ENCODE measurements at regions not wholly inside any gene's neighbourhood (a gene's known extent, or its start where the extent isn't known, plus 50 kb on each side); places are given as distances from the start of the nearest gene placed in this dataset.

DNA sequence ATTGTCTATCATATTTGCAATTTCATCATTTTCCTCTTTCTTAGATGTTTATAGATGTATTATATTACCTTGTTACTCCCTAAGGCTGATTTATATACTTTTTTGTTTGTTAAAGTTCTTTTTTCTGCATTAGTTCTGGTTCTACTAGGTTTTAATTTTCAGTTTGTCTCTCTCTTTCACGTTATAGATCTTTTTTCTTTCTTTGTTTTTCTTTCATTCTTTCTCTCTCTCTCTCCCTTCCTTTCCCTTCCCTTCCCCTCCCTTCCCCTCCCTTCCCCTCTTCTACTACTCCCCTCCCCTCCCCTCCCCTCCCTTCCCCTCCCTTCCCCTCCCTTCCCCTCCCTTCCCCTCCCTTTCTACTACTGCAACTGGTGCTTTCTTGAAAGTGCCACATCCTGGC lies 345.3 kb downstream of the CENPW start:
- no peaks in the 10 kb centered on the region for H3K36me3 ChIP-seq (ENCODE audit: control insufficient read depth, insufficient read depth, low read length)
- no peak overlapping the region for H3K23ac ChIP-seq (ENCODE audit: low read depth, low read length)
- in situ Hi-C loops (cut with MboI; ENCODE audit: low sequenced_read_pairs) (no loop called here), dilution Hi-C loops (cut with HindIII; ENCODE audit: low sequenced_read_pairs, unreplicated experiment) (no loop called here), intact Hi-C loops (cut with micrococcal nuclease) (no loop called here)
- H2BK5ac ChIP-seq (ENCODE audit: low read depth, low read length, poor library complexity, severe bottlenecking) = no peak overlapping the region
- H3K56ac ChIP-seq (ENCODE audit: extremely low read depth, insufficient read depth, low read length) = no peak overlapping the region
- H3K4me2 ChIP-seq (ENCODE audit: low read depth, low read length) = no peak overlapping the region
- BruUV-seq (replicated peaks) = no TSS peak
- H4K8ac ChIP-seq (ENCODE audit: low read depth in 2 of 2, low read length in 2 of 2) = no peak overlapping the region
- no peaks in the 10 kb centered on the region for H3K9me1 ChIP-seq (ENCODE audit: insufficient read depth, low read length)
- no peak overlapping the region for H2AK9ac ChIP-seq (replicated peaks; ENCODE audit: low read depth, low read length, poor library complexity)
- no peak overlapping the region for H3K18ac ChIP-seq (ENCODE audit: low read depth, low read length)
- no peak overlapping the region for H3K14ac ChIP-seq (replicated peaks; ENCODE audit: low read depth, low read length)
- no peaks in the 10 kb centered on the region for H3K27me3 ChIP-seq (ENCODE audit: control insufficient read depth, insufficient read depth, low read length)
- H3K9ac ChIP-seq (ENCODE audit: low read depth, low read length) = no peak overlapping the region
- H2BK15ac ChIP-seq (ENCODE audit: low read depth, low read length) = no peak overlapping the region
- no peak for TF ChIP-seq RFX5 (IDR thresholded peaks at IDR 0.05; ENCODE audit: low read depth, low read length)
- TF ChIP-seq MAFK (IDR thresholded peaks at IDR 0.05; ENCODE audit: low read depth, low read length) = no peak
- TF ChIP-seq RAD21 (IDR thresholded peaks at IDR 0.05; ENCODE audit: low read length) = no peak
- no peak for TF ChIP-seq CHD1 (IDR thresholded peaks at IDR 0.05; ENCODE audit: low read depth, low read length)
- TF ChIP-seq FOS (IDR thresholded peaks at IDR 0.05; ENCODE audit: low read depth, low read length) = no peak
- no peak for TF ChIP-seq NFE2L2 (IDR thresholded peaks at IDR 0.05; ENCODE audit: low read depth, low read length)
- TF ChIP-seq, protein P1, sequence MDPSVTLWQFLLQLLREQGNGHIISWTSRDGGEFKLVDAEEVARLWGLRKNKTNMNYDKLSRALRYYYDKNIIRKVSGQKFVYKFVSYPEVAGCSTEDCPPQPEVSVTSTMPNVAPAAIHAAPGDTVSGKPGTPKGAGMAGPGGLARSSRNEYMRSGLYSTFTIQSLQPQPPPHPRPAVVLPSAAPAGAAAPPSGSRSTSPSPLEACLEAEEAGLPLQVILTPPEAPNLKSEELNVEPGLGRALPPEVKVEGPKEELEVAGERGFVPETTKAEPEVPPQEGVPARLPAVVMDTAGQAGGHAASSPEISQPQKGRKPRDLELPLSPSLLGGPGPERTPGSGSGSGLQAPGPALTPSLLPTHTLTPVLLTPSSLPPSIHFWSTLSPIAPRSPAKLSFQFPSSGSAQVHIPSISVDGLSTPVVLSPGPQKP (IDR thresholded peaks at IDR 0.05; ENCODE audit: borderline replicate concordance, low read depth, low read length) = no peak
- no peak overlapping the region for H3K4ac ChIP-seq (ENCODE audit: low read depth, low read length)
- no peaks in the 10 kb centered on the region for H3K79me1 ChIP-seq (ENCODE audit: low read depth in 1 of 2, low read length in 2 of 2)
- H3K9me3 ChIP-seq (ENCODE audit: control insufficient read depth, insufficient read depth, low read length) = no peaks in the 10 kb centered on the region
- no peaks in the 10 kb centered on the region for H3K4me1 ChIP-seq (ENCODE audit: control insufficient read depth, insufficient read depth, low read length)
- no peak overlapping the region for H2BK120ac ChIP-seq (ENCODE audit: low read depth, low read length)
- no peak overlapping the region for H2AFZ ChIP-seq (replicated peaks; ENCODE audit: low read length, poor library complexity)
- no CpG with 5 or more reads among the region's 1 CpG for WGBS, 2 experiments (ENCODE audit: extremely low coverage in 2 of 2, insufficient read length in 1 of 2)
- POLR2A ChIA-PET (ENCODE audit: unreplicated experiment) = no interaction called here
- CTCF ChIA-PET = no interaction called here
- H2BK20ac ChIP-seq (ENCODE audit: low read depth, low read length) = no peak overlapping the region
- ATAC-seq (ENCODE audit: low read depth) (no peak), DNase-seq (no peak)
- H4K20me1 ChIP-seq (ENCODE audit: insufficient read depth, low read length) = no peaks in the 10 kb centered on the region
- H4K5ac ChIP-seq (ENCODE audit: low read depth, low read length) = no peak overlapping the region
- no peak overlapping the region for H3K27ac ChIP-seq (ENCODE audit: insufficient read depth, low read length)
- H2AK5ac ChIP-seq (ENCODE audit: low read depth, low read length) = no peak overlapping the region
- H3K4me3 ChIP-seq (ENCODE audit: insufficient read depth, low read depth, low read length) = no peak overlapping the region
- no peak overlapping the region for H4K91ac ChIP-seq (ENCODE audit: insufficient read depth, low read depth, low read length)
